Activated T-cell treated with anti-CD3 and anti-CD28 coated beads for 4 hours (primary cell): ENCODE measurements at regions not wholly inside any gene's neighbourhood (a gene's known extent, or its start where the extent isn't known, plus 50 kb on each side); places are given as distances from the start of the nearest gene placed in this dataset.

Source experiments
- DNase-seq: peaks from one replicate; pipeline ENCODE4 v3.0.0-alpha.2; 2020

DNA sequence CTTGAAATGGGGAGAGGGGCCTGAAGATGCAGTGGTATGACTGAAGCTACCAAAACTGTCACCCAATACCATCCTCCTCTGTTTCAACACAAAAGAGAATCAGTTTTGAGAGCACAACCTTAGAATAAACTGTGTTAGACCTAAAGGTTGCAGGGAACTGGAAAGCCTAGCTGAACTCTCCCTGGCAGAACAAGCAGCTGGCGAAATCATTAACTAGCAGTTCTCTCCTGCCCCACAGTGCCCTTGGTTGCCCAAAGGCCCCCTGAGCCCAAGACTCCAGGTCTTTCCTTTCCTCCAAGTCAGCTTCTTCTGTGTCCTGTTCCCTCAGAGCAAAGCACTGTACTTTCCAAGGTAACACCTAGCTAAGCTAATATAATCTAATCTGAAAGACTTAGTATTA is 135.4 kb upstream of the SLC30A5 start:
- DNase-seq: no peak

DNA sequence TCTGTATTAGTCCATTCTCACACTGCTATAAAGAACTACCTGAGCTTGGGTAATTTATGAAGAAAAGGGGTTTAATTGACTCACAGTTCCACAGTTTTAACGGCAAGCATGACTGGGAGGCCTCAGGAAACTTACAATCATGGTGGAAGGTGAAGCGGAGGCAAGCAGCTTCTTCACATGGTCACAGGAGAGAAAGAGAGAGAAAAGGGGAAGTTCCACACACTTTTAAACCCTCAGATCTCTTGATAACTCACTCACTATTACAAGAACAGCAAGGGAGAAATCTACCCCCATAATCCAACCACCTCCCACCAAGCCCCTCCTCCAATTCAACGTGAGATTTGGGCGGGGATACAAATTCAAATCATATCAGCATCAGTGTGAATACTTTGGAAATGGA is 133.4 kb upstream of the SLC30A5 start:
- DNase-seq: no peak

DNA sequence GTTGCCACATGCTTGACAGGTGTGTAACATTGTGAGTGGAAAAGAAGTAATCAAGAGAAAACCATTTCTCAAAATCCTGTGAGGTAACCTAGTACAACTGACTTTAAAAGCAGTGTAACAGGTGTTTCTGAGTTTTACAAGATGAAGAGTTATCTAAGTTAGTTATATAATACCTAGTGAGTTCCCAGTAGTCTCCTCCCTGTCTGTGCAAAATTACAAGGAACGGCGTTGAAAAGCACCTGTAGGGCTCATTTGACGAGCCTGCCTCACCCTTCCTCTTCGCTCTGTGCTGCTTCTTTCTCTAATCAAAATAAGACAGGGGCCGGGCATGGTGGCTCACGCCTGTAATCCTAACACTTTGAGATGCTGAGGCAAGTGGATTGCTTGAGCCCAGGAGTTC is 132.9 kb upstream of the SLC30A5 start:
- DNase-seq: no peak

DNA sequence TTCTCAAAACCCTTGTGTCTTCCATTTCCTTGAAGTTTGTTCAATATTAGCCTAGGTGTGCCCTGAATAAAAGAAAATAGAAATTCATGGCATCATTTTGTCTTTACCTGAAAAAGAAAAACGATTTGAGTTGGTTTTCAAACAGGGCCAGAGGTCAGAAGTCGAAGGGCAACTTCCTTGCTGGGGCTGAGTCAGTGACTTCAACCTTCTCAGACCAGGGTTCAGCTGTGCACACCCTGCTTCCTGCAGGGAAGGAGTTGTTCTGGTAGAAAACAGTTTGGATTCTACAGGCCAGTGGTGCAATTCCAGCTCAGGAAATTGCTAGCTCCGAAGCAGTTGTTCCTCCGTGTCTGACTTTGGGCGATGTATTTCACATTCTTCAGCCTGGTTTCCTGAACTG is 132.1 kb upstream of the SLC30A5 start:
- DNase-seq: no peak

DNA sequence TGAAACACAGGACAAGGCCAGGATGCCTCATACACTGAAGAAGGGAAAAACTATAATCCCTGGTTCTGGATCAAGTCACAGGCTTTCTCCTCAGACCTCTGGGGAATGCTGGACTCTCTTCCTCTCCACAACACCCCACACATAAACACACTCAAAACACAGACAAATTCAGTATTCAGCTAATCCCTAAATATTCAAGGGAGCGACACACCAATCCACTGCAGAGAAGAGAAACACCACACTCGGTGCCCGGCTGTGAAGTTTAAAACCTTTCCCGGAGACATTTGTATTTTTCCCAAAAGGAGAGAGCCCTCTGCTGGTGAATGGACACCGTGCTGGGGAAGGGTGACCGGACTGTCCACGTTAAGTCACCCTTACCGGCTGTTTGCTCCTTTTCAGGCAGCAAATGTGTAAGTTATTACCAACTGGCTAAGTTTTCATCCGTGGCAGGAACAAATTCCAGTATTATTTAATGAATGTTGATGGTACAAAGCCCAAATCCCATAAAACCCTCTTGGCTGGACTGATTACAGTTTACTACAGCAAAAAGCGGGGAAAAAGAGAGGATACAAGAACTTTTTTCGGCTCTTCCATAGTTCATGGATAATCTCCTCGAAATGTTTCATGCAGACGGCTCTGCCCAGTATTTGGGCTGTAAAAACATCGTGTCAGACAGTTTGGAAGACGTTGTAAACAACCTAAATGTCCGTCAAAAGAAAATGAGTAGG is 130.9 kb upstream of the SLC30A5 start:
- DNase-seq: no peak

DNA sequence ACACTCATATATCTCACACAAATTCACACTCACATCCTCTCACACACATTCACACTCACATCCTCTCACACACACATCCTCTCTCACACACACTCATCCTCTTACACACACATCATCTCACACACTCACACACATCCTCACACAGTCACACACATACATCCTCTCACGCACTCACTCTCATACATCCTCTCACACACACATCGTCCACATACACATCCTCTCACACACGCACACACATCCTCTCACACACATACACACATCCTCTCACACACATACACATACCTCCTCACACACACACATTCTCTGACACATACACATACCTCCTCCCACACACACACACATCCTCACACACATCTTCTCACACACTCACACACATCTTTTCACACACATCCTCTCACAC is 129.1 kb upstream of the SLC30A5 start:
- DNase-seq: no peak

DNA sequence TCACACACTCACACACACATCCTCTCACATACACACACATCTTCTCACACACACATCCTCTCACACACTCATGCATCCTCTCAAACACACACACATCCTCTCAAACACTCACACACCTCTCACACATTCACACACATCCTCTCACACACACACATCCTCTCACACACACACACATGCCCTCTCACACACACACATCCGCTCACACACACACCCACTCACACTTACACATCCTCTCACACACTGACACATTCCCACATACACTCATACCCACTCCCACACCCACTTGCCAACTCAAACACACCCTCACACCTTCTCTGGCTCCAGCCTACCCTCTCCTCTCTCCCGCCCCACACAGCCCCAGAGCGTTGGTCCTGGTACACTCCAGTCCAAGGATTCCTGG is 127.9 kb upstream of the SLC30A5 start:
- no peak for DNase-seq

DNA sequence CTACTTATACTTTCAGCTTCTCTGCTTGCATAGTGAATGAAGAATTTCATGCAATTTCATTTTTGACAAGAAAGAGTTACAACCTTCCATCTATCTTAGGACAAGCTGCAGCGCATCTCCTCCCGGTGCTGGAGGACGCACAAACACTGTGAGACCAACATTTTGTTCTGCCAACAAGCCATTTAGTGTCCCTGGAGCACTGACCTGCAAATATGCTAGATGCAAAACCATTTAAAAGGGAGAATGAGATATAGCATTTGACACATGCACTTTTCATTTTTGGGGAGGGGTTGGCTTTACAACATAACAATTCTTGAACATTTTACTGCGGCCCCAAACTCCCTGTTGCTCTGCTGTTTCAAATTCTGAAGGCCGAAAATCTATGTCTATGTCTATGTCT is 127.2 kb upstream of the SLC30A5 start:
- DNase-seq: no peak

DNA sequence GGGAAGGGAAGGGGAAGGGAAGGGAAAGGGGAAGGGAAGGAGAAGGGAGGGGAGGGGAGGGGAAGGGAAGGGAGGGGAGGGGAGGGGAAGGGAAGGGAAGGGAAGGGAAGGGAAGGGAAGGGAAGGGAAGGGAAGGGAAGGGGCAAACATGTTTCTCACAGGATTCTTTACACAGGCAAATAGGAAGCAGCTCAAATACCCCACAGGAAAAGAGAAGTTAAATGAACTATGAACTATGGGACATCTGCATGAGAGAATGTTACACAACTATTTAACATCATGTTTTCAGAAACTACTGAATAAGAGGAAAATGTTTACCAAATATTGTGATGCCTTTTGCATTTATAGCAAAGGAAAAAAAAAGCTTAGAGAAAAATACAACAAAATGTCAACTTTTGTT is 125.4 kb upstream of the SLC30A5 start:
- no peak for DNase-seq

DNA sequence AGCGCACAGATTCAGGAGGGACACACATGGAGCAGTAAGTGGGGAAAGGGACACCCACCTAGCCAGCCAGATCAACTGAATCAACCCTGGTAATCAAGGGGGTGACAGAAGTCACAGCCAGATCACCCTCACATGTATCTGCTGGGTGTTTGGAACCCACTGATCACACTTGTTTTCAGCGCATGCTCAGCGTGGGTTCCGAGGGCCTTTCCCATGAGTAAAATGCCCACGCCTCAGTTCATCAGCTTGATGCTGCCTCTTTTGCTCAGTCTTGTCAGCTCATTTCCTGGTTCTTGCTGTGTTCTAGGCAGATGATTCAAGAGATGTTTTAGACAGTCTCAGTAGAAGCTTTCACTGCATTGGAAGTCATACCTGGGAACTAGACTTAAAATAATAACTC is 123.2 kb upstream of the SLC30A5 start:
- DNase-seq: no peak

DNA sequence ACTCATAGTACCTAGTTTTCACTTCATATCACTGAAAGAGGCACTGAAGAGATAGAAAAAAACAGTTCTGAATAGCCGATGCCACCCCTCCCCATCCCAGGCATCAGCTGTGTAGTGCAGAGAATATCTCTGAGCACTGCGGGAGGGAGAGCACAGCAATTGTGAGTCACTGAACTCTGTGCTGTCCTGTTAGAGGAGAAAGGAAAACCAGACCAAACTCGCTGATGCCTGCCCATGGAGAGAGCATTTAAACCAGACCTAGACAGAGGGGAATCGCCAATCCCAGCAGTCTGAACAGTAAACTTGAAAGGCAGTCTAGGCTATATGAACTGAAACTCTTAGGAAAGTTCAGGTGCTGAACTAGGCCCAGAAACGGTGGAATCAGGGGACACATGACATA is 120.1 kb upstream of the SLC30A5 start:
- DNase-seq: no peak

DNA sequence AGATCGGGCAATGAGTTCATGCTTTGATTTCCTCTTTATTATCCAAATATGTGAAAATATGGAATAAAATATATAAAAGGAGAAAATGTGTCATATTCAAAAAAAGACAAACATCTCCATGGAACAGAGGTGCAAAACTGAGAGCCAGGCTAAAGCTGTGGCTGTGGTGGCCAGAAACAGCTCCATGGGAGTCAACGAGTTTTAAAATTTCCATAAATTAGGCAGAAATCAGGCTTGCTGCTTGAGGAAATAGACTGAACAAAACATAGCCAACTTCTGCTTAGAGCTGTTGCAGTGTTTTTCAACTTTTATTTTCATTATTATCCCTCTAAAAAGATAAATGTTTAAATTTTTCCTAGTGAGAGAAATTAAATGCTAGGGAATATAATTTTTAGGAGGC is 110.8 kb upstream of the SLC30A5 start:
- DNase-seq: no peak

DNA sequence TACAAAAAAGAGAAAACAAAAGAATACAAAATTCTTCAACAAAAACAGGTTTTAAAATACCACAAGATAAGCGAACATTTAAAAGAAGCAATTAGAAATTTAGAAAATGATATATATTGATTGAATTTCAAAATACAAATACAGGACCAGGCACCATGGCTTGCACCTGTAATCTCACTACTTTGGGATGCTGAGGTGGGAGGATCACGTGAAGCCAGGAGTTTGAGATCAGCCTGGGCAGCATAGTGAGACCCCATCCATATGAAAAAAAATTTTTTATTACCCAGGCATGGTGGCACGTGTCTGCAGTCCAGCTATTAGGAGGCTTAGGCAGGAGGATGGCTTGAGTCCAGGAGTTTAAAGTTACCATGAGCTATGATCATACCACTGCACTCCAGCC is 109.9 kb upstream of the SLC30A5 start:
- no peak for DNase-seq

DNA sequence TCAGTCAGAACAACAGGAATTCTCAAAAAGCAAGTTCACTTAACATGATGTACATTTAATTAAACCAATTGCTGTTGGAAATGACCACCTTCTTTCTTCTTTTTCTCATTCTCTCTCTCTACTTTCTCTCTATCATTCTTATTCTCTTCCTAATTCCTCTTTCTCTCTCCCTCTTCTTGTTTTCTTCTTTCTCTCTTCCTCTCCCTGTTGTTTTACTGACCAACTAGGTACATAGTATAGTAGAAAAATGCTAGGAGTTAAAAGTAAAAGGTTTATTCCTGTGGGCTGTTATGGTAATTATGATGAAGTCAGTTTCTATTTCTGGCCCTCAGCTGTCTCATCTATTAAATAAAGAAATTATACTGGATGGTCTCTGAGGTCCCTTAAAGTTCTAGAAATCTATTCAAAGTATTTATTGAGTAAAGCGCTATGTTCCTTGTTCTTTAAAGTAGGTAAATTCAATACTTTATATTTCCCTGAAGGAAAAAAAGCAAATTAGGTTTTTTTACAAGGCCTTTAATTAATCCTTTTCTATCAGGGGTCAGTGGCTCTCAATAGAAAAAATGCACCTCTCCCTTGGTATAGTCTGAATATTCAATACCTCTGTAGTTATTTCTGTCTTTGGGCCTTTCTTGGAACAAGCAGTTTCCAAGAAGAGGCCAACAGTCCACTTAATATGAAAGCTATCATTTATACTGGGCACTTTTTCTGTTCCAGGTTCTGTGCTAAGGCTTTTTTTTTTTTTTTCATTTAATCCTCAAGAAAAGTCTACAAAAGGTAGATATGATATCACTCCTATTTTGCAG is 102.3 kb upstream of the SLC30A5 start:
- no peak for DNase-seq

DNA sequence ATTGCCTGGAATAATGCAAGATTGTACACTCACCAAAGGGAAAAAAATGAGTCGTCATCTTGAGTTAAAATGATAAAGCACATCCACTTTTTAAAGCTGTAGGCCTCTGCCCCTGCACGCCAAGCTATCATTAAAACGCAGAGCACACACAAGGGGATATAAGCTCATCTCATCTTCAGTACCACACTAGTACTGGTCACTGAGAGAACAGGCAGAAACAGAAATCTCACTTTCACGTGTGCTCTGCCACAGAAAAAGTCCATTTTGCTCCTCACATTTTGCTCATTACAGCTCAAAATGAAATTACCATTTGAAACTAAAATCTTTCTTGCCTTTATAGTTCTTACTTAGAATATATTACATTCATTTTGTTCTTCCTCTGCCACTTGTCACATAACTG is 99.2 kb upstream of the SLC30A5 start:
- no peak for DNase-seq

DNA sequence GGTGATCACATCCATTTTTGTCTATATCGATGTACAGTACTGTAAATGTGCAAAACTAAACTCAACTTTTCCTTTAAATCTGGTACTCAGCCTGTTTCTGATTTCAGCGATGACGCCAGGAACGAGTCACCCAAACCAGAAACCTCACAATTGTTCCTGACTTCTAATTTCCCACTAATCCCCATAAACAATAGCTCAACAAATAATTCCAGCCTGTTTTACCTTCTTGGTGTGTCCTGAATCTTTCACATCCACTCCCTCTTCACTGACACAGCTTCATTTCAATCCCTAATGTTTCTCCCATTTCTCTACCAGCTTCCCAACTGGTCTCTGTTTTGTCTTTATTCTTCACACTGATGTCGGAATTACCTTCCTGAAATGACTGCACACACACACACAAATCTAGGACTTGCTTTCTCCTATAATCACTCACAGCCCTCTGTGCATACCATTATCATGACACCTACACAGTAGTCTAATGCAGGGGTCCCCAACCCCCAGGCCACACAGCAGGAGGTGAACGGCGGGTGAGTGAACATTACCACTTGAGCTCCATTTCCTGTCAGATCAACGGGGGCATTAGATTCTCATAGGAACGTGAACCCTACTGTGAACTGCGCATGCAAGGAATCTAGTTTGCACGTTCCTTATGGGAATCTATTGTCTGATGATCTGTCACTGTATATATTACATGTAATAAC is 97.8 kb upstream of the SLC30A5 start:
- DNase-seq: no peak

DNA sequence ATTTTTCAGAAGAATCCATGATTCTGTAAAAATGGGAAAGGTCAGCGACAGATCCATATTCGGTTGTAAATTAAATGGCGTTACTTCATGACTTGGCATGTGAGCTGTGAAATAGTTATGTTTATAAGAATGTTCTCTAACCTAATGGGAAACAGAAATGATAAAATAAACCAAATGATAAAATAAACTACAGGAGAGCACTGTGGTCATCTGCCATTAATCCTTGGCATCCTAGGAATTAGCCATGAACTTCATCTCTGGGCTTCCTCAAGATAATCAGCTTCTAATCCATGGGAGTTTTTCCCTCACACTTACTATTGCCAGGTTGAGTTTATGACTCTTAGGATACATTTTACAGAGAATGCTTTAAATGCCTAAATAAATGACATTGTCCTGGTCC is 94.6 kb upstream of the SLC30A5 start:
- DNase-seq: no peak

DNA sequence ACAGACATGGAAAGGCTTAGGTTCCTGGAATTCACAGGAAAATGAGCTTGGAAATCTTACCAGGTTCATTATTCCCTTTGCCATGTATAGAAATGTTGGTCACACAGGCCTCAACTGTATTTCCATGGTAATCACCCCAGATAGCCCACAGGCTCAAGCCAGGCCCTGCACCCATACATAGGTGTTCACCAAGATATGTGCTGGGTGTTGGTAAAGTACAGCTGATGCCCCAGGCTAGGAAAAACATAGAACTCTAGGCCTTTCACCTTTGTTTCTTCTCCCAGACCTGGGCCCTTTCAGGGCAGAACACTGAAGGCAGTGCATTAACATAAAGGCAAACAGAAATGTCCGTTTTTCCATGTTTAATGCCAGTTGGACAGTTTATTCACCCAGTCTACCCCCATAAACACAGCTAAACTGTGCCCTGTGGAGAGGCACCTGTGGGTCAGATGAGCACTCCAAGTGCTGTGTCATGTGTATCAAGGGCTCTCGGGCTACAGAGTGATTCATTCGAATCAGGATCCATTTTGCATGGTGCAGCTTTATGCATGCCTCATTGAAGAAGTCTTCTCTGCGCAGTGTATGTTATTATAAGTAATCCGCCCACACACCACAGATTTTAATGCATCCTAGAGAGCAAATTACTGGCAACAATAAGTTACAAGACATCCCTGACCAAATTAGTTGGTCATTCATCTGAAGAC is 93.4 kb upstream of the SLC30A5 start:
- no peak for DNase-seq

DNA sequence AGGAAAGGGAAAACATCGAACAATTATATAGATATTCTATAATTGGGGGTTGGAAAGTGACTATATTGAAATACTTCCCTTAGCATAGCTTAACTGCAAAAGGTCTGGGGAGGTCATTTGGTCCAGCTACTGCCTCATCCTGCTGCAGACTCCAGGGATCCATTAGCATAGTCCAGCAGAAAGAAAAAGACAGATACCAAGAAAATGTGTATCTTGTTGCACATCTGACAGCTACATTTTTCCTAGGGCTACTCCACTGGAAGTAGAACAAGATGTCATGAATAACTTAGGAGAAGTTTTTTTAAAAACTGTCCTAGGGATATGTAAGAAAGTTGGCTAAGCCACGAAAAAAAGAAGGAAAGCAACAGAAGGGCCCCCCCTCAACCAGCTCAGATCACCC is 92.9 kb upstream of the SLC30A5 start:
- DNase-seq: no peak

DNA sequence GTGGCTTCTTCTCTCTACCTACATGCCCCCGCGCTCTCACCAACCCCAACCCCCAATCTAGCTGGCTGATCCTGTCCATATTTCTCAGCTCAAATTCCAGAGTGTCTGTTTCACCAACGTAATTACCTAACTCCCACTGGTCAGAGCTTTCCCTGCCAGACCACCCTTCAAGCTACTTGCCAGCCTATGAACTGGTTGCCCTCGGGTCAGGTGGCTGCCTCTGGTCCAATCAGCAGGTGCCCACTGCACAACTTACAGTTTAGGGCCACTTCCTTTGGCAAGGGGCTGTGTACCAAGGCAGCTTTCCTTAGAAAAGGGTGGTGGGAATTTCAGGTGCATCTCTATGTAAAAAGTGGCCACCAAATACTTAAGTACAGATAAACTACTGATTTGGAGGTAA is 92.2 kb upstream of the SLC30A5 start:
- DNase-seq: no peak

DNA sequence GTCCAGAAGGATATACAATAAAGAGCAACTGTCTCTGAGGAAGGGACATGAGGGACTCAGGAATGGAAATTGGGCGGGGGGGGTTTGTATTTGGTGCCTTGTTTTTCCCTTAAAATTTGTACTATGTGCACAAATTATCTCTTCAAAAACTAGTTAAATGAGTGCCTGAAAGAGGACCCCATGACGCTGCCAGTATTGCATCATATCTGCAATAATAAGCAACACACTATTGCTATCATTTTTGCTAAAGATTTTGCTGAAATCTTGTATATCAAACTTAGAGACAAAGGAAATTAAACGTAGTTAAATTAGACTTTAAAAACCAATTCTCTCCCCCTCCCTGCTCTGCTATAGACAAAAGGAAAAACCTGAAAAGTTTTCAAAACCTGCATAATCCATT is 89.7 kb upstream of the SLC30A5 start:
- DNase-seq: no peak

DNA sequence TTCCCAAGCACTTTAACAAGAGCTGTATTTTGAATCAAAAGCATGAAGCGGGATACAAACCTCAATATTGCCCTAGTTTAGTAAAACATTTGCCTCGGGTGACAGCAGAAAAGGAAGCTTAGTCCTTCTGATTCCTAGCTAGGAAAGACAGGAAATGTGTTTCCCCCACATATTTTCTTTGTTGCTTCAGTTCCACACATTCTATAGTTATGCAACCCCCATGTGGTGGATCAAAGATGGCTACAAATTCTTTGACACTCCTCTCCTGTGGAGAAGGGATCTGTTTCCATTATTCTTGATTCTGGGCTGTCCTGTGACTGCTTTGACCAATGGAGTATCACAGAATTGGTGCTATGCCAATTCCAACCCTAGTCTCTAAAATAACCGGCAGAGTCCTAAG is 89.1 kb upstream of the SLC30A5 start:
- no peak for DNase-seq

DNA sequence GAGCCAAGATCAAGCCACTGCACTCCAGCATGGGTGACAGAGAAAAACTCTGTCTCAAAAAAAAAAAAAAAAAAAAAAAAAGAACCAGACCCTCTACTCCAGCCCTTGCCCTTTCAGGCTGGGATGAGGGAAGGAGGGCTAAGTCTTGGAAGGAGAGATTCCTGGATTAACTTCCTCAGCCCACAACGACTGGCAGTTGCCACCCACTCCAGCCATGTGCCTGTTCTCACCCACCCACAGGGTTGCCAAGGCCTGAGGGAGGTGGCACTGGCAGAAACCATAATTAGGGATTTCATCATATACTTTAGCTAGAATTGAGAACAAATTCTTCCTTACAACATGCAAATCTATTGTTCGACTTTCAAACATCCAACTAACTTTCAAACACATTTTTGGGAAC is 87.8 kb upstream of the SLC30A5 start:
- DNase-seq: no peak

DNA sequence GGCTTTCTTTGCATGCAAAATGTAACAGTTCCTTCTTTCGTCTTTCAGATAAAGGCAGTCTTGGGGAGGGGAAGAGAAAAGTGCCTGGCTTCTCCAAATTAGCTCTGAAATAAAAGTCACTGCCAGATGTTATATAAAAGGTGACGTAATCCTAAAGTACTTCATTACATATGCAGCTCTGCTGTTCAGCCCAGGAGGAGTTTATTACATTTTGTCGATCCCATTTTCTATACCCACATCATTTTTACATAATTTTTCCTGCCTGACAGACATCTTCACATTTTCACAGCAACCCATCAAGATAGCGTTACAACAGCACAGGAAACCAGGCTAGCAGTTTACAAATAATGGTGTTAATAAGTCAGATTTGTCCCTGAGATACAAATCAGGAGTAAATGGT is 86.7 kb upstream of the SLC30A5 start:
- no peak for DNase-seq
